ENCODE measurements at regions not wholly inside any gene's neighbourhood (a gene's known extent, or its start where the extent isn't known, plus 50 kb on each side); places are given as distances from the start of the nearest gene placed in this dataset.

DNA sequence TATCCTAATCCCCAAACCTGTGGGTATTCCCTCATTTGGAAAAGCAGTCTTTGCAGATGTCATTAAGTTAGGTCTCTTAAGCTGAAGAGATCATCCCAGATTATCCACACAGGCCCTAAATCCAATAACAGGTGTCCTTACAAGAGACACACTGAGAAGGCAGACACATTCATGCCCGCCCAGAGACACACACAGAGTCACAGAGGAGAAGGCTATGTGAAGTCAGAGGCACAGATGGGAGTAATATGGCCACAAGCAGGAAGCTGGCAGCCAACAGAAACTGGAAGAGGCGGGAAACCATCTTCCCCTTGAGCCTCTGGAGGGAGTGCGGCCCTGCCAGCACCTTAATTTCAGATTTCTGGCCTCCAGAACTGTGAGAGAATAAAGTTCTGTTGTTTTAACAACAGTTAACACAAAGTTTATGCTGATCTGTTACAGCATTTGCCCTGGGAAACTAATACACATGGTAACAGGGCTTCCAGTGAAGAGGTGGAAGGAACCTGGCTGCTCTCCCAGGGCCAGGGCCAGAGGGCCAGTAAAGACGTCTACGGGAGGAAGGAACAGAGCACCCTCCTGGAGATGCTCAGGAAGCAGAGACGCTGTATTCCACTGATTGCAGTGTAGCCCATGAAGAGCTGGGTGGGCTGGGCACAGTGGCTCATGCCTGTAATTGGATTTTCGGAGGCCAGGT, 217.5 kb downstream of the GLI2 start:
- no peak for DNase-seq (ENCODE audit: low read depth)

DNA sequence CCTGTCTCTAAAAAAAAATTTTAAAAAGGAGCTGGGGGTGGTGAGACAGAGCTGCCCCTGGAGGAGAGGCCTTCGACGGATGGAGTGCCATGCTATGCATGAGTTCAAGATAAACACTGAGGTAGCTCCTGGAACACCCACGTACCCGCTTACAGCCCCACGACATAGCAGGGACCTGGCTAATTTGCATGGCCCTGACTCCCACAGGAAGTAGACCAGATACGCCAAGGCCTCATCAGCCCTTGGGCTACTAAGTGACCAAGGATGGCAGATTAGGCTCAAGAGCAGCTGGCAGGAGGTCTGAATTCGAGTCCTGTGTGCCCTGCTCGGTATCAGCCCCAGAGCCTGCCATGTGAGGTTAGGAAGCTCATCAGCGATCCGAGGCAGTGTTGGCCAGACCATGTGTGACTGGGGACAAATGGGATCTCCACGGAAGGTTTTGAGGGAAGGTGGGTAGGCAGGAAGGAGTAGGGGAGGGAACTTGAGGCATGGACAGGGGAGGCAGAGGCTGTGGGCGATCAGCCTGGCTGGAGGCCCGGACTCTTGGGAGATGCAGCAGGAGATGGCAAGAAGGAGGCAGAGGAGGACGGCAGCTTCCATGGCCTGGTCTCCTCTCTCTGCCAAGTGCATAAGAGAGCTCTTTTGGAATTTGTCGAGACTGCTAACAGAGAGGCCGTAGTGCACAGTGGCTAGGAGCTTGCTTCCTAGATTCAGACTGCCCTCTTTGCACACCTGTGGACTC, 218.3 kb downstream of the GLI2 start:
- DNase-seq (ENCODE audit: low read depth) = no peak

DNA sequence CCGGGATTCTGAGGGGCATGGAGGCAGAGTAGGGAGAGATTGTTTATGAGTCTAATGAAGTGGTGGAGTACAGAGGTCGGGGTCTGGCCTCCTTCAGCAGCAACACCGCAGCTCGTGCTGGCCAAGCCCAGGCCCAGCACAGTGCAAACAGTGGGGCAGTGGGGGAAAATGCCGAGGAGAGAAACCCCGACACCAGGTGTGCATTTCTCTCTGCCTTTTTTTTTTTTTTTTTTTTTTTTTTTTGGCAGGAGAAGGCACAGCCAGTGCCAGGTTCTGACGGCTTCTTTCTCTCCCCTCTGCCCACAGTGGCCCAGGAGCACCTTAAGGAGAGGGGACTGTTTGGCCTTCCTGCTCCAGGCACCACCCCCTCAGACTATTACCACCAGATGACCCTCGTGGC, 219.3 kb downstream of the GLI2 start:
- no peak for DNase-seq (ENCODE audit: low read depth)

DNA sequence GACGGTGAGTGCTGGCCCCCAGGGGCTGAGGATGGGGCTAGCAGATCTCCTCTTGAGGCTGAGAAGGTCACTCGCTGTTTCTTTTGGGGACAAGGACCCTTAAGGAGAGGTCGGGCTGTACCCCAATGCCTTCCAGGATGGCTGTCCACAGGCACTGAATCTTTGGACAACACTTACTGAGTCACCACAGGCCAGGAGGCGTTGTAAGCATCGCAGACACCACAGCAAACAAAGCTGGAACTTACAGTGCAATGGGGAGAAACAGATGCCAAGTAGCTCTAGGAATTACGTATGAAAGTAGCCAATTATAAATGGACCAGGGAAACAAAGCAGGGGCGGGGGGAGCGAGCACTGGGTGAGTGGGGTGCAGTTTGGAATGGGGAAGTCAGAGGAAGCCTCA, 219.8 kb downstream of the GLI2 start:
- no peak for DNase-seq (ENCODE audit: low read depth)

DNA sequence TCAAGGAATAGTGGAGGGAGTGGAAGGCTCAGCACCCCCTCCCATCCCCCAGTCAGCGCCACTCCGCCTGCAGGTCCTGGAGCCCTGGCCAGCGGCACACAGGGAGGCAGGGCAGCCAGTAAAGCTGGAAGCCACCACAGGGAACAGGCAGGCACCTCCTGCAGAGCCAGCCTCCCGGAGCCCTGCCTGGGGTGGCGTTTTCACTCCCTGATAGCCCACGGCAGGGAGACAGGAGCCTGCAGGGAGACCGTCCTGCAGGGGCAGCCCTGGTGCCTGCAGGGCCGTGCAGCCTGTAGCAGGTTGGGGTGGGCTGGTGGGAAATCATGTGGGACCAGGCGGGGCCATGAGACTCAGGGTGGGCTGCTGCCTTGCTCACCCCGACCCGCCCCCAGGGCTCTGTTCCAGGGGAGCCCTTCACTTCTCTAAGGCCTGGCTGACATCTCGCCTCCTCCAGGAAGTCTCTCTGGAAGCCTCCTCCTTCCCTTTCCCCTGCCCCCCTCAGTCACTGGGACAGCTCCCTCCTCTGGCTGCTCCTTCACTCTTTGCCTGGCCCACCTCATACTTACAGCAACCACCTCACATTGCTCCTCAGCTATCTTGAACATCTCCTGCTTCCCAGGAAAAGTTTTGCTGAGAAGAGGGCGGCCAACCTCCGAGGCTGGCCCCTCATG, 221.0 kb downstream of the GLI2 start:
- DNase-seq (ENCODE audit: low read depth) = no peak

DNA sequence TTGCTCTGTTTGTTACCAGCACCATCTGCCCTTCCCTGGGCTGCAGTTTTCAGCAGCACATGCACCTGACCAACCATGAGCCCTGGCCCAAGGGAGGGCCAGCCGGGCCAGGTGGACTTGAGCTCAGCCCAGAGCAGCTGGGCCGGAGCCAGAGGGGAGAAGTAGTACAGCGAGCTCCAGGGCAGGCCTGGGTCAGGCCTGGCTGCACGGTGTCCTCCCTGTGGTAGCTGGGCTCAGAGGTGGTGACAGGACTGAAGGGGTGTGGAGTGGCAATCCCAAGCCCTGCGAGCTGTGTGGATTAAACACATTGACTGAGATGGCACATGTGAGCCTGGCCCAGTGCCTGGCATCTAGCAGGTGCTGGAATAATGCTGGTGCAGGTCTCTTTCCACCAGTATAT, 222.2 kb downstream of the GLI2 start:
- no peak for DNase-seq (ENCODE audit: low read depth)

DNA sequence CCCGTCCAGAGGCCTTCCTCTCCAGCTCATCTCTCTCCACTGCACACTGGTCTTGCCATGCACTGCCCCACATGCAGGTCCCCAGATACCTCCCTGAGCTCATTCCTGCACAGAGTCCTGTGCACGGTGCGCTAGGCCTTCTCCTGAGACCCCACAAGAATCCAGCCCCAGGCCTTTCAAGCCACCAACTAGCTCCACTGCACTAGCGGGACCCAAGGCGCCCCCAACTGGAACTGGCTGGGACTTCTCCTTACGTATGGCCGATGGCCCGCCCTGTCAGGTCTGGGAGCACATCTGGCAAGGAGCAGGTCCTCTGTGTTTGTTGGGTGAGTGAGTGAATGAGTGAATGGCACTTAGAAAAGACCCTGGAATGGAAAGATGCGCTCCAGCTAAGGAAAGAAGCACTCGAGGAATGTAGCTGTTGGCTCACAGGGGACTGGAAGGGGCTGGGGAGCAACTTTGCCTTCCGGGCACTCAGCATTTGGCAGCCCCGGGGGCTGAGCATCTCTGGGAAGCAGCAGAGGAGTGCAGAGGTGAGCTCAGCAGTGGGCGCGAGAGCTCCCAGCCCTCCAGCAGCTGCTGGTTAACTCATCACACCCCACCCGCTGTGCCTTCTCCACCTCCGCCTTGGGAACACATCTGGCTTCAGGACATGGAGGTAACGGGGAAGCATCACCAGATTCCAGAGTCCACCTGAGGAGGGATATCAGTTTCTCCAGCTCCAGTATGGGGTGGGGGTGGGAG, 223.1 kb downstream of the GLI2 start:
- no peak for DNase-seq (ENCODE audit: low read depth)

DNA sequence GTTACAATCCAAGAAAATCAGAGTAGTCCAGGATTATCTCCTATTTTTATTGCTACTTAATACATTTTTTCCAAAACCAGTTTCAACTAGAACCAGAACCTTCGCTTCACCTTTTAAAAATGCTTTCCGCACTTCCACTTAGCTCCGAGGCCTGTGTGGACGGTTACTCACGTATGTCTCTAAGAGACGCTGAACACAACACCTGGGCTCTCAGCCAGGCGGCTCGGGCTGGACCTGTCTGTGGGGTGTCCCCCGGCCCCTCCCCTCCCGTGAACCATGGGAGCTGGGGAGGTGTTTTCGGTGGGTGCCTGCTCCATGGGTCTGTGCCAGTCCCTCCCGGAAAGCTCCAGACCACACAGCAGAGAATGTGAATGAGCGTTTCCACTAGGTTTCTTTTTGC, 223.8 kb downstream of the GLI2 start:
- DNase-seq (ENCODE audit: low read depth) = no peak

DNA sequence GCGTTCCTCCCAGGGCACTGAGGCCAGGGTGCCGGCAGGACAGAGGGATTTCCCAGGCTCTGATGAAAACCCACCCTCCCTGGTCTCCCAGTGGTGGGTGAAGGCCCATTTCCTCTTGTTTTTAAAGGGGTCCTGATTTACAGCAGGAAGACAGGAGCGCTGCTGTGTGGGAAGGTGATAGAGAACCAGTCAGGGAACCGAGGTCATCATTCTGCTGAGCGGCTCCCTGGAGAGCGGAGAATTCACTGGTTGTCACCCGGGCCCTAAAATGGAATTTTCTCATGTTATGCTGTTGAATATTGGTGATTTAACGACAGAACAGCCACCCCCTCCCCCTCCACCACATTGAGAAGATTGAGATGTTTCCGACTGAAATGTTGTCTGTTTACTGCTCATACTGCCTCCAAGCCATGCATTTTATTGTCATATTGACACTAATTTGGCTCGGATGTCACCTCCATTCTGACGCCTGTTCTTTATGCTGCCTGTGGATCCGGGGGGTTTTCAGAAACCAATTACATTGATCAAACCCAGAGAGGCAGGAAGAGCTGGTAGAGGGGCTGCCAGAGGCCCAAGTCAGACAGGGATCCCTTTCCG, 225.2 kb downstream of the GLI2 start:
- DNase-seq (ENCODE audit: low read depth) = no peak

DNA sequence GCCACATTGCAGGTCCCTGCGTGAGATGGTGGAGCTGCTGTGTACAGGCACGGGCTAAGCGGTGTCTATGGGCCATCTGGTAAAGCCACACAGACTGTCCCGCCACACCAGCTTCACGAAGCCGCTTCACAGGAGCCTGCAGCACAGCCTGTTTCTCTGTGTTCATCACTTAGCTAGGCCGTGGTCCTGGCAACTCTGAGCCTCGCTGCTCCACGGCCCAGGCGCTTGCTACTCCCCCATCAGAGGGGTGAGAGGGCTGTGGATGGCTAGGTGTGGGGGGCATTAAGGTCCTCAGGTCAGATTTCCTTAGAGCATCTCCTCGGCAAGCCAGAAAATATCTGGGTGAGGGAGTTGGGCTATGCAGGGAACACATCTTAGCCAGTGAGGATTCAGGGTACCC, 225.7 kb downstream of the GLI2 start:
- DNase-seq (ENCODE audit: low read depth) = no peak

DNA sequence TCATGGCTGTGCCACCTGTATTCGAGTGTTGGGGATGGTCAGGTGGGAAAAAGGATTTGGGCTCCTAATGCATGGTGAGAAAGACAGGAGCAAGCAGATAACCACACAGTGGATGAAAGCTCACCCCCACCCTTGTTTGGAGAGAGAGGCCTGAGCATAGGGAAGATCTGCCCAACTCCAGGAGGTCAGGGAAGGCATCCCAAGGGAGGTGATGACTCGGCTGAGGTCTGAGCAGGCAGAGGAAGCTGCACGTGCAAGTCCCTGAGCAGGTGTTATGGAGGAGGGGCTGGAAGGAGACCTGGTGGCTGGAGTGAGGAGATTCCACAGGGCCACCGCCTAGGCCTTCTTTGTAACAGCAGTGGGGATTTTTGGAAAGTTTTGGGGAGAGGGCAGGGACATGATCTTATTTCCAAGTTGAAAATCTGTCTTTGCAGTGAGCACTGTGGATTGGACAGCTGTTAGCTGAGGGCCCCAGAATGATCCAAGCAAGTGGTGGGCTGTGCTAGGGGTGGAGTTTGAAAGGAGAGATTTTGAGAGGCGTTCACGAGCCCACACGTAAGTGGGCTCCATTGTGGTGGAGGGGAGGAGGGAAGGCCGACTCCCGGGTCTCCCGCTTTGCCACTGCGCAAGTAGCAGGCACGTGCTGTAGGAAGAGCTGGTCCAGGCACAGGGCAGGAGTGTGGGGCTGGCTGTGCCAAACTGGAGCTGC, 228.5 kb downstream of the GLI2 start:
- no peak for DNase-seq (ENCODE audit: low read depth)

DNA sequence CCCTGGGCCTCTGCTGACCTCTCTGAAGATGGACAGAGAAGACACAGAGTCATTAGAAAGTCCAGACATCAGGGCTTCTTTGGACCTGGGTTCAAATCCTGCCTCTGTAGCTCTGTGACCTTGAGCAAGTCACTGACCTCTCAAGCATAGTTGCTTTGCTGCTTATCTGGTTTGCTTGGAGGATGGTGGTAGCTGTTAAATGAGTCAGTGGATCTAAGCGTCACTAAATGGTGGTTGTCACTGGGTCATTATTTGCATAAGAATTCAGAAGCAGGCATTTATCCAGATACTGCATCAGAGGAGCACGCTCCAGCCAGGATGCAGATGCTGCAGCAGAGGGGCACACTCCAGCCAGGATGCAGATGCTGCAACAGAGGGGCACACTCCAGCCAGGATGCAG, 229.2 kb downstream of the GLI2 start:
- no peak for DNase-seq (ENCODE audit: low read depth)

DNA sequence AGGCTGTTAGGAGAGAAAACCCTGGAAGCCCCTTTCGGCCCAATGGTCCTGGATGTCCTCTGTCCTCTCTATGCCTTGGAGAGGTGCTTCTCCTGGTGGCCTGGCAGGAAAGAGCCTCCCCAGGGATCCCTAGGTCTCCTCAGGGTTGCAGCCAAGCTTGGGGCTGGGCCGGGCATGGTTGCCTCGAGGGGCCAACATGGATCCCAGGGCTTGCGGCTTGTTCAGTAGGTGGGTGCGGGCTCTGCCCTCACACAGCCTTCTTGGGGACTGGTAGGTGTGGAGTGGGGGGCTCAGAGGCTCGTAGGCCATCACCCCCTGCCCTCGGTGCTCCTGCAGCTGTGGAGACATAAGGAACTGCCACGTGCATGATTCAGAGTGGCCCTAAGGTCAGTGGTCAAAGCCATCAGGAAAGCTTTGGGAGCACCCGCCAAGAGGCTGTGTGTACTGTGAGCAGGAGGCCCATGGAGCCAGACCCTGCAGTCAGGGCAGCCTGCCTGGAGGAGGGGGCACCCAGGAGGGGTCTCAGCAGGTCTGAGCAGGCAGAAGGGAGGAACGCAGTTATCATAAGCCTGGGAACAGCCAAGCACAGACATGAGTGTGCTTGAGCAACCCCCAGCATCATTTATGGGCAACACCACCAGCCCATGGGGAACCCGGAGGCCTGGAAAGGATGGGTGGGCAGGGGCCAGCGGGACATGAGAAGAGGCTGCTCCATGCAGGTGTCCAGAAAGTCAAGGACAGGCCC, 231.0 kb downstream of the GLI2 start:
- no peak for DNase-seq (ENCODE audit: low read depth)

DNA sequence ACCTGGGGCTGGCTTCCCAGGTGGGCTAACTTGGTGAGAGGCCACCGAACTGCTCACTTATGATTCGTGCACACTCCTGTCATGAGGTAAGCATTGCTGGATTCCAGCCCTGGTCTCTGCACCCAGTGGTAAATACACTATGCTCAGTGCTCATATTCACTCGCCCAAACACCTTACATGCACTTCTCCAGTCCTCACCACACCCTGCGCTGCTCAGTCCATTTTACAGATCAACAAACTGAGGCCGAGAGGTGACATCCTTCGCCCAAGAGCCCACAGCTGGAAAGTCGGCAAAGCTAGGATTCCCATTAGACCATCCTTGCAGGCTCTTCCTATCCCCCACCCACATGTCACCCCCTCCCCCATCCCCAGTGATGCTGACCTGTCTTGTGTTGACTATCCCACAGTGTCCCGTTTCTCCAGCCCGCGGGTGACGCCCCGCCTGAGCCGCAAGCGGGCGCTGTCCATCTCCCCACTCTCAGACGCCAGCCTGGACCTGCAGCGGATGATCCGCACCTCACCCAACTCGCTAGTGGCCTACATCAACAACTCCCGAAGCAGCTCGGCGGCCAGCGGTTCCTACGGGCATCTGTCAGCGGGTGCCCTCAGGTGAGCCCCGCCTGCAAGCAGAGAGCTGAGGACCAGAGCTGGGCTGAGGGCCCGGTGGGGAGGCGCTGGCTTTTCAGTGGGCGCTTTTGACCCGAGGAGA, 232.8 kb downstream of the GLI2 start:
- no peak for DNase-seq (ENCODE audit: low read depth)

DNA sequence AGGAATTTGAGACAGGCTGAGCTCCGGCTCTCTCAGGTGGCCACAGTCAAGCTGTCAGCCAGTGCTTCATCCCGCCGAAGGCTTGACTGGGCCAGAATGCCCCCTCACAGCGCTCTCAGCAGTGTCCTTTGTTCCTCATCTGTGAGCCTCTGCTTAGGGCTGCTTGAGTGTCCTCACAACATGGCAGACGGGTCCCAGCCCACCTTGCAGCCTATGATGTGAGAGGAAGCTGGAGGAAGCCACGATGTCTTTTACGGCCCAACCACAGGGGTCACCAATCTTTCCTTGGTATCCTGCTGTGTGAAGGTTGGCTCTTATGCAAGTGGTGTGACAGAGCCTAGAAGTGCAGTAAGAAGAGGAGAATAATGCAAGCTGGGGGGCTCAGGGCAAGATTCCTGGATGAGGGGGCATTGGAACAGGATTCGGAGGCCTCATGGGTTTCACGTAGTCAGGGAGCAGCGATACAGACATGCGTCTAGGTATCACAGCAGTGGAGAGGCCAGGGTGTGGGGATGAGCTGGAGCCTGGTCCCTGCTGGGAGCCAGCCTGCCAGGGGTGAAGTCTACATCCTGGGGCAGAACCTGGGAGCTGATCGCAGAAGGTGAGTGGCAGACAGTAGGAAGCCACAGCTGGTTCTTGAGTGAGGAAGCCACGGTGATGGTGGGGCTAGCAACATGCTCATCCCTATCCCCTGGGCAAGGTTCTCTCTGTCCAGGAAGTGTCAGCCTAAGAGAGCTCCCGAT, 234.1 kb downstream of the GLI2 start:
- no peak for DNase-seq (ENCODE audit: low read depth)

DNA sequence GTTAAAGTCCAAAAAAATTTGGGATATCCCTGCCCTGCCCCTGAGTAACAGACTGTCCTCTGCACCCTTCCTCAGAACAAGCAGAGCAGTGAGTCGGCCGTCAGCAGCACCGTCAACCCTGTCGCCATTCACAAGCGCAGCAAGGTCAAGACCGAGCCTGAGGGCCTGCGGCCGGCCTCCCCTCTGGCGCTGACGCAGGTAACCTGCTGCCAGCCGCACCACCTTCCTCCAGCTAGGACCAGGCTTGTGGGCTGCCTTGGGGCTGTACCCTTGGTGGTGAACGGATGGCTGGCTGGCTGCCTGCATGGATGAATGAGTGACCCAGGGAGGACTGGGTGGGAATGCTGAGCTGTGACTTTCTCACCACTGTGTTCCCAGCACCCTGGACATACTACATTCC, 236.2 kb downstream of the GLI2 start:
- no peak for DNase-seq (ENCODE audit: low read depth)

DNA sequence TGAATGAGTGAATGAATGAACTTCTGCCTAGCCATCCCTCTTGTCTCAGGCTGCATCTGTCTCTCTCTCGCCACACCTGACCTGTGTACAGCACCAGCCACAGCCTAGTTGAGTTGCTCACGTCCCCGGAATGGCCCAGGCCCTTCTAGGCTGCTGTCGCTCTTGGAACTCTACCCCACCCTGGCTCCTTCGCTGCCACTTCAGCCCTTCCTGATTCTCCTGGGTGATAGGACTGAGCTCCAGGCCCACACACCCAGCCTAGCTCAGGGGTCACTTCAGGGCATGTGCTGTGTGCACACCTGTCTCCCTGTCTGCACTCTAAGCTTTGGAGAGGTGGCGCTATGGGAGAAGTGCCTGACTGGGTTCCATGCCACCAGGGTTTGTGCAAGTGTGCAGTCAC, 236.6 kb downstream of the GLI2 start:
- DNase-seq (ENCODE audit: low read depth) = no peak

DNA sequence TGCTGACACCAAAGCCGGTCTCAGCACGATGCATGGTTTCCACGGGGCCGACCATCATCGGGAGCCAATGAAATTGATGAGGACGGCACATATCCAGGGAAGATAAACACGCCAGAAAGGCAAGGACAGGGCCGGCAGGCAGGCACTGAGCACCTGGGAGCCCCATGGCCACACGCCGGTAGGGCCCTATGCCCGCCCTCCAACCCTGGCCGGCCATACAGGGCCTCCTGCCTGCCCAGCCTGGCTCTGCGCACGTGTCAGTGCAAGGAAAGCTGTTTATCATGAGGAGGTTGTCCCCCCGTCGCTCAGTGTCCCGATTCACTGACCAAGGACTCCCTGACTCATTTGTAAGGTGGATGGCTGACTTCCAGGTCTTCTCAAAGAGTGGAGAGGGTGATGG, 237.5 kb downstream of the GLI2 start:
- no peak for DNase-seq (ENCODE audit: low read depth)

DNA sequence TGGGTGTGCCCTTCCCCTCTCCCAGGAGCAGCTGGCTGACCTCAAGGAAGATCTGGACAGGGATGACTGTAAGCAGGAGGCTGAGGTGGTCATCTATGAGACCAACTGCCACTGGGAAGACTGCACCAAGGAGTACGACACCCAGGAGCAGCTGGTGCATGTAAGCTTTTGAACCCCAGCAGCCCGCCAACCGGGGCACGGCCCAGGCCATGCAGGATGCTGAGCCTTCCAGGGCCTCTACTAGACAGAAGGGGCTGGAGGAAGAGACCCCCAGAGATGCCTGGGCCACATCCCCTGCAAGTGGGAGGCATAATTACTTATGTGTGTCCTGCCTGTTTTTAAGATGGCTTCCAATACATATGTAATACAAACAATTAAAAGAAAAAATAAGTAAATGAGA, 239.3 kb downstream of the GLI2 start:
- DNase-seq (ENCODE audit: low read depth) = no peak
